OCI-LY7 (cell line): ENCODE measurements at regions not wholly inside any gene's neighbourhood (a gene's known extent, or its start where the extent isn't known, plus 50 kb on each side); places are given as distances from the start of the nearest gene placed in this dataset.
"Not testable (repeated sequence)": the region's sequence is repeated elsewhere in the genome, so short reads cannot be mapped to it uniquely, and the experiment has no call there.

Experiments used
- CTCF ChIP-seq: fragments of 200-600 bp; sonication (generic); conservative IDR thresholded peaks from 2 replicates; pipeline ENCODE4 v1.5.1; 2014; ENCODE audit warnings: mild to moderate bottlenecking, antibody characterized with exemption, low read length, moderate library complexity, mixed read lengths
- EZH2phosphoT487 ChIP-seq: fragments of 200-600 bp; sonication (generic); IDR thresholded peaks from 2 replicates; pipeline ENCODE4 v1.6.1; 2018; ENCODE audit warnings: low read depth, borderline replicate concordance, mild to moderate bottlenecking, mixed run types, antibody characterized with exemption, low read length, moderate library complexity, mixed read lengths

- TF ChIP-seq CTCF, EZH2phosphoT487: not testable (repeated sequence)
These were observed 216.1 kb upstream of the PLGLB1 start for GRCh38 chr2:87237570-87238336.
